ENCODE measurements at regions not wholly inside any gene's neighbourhood (a gene's known extent, or its start where the extent isn't known, plus 50 kb on each side); places are given as distances from the start of the nearest gene placed in this dataset.

- BruUV-seq (replicated peaks), result no TSS peak
- no peaks in the 10 kb centered on the region for H3K9me3 ChIP-seq (ENCODE audit: low read length)
- H3K4me2 ChIP-seq (ENCODE audit: low read length), result no peak overlapping the region
- no peak overlapping the region for H3K27ac ChIP-seq (ENCODE audit: low read length)
- ChIA-PET CTCF (no interaction called here), POLR2A (ENCODE audit: unreplicated experiment) (no interaction called here)
- no peaks in the 10 kb centered on the region for H3F3A ChIP-seq (ENCODE audit: low read length, unreplicated experiment)
- no peaks in the 10 kb centered on the region for H4K20me1 ChIP-seq (ENCODE audit: low read length)
- DNase-seq (no peak), ATAC-seq (no peak)
- H3K4me3 ChIP-seq (ENCODE audit: low read length), result no peak overlapping the region
- intact Hi-C loops (cut with micrococcal nuclease), result no loop called here
- no peaks in the 10 kb centered on the region for H3K36me3 ChIP-seq (ENCODE audit: low read depth, low read length)
- TF ChIP-seq EZH2phosphoT487 (IDR thresholded peaks at IDR 0.05; ENCODE audit: borderline replicate concordance, low read length), result no peak
- no peak for TF ChIP-seq EZH2 (IDR thresholded peaks at IDR 0.05; ENCODE audit: low read length, unreplicated experiment)
- TF ChIP-seq CTCF (conservative IDR thresholded peaks at IDR 0.05; ENCODE audit: low read depth, low read length), result no peak
- H3K9ac ChIP-seq (ENCODE audit: low read length), result no peak overlapping the region
- no peaks in the 10 kb centered on the region for H3K9me2 ChIP-seq (replicated peaks; ENCODE audit: low read length)
- no peaks in the 10 kb centered on the region for H3K4me1 ChIP-seq (ENCODE audit: insufficient read depth, low read length)
- no peaks in the 10 kb centered on the region for H3K79me2 ChIP-seq (ENCODE audit: low read length)
- H3K27me3 ChIP-seq (ENCODE audit: low read length), result no peaks in the 10 kb centered on the region
- no peak overlapping the region for H2AFZ ChIP-seq (ENCODE audit: low read length)
Observed at GRCh38 chr2:200193791-200194190, 112.7 kb upstream of the SPATS2L start.

- intact Hi-C loops (cut with micrococcal nuclease), result no loop called here
- no peak overlapping the region for H3K9ac ChIP-seq (ENCODE audit: low read length)
- H3K4me2 ChIP-seq (ENCODE audit: low read length), result no peak overlapping the region
- CTCF ChIA-PET, result no interaction called here
- H3K27me3 ChIP-seq (ENCODE audit: low read length), result no peaks in the 10 kb centered on the region
- no peak overlapping the region for H3K27ac ChIP-seq (ENCODE audit: low read length)
- H3K36me3 ChIP-seq (ENCODE audit: low read depth, low read length), result no peaks in the 10 kb centered on the region
- no peaks in the 10 kb centered on the region for H3K9me3 ChIP-seq (ENCODE audit: low read length)
- no peaks in the 10 kb centered on the region for H4K20me1 ChIP-seq (ENCODE audit: low read length)
- H2AFZ ChIP-seq (ENCODE audit: low read length), result no peak overlapping the region
- H3K4me1 ChIP-seq (ENCODE audit: insufficient read depth, low read length), result peaks cover 4% of the 10 kb centered on the region; the same call in 1 of the 2 replicates
- no peak for DNase-seq
- no peak for TF ChIP-seq EZH2phosphoT487 (IDR thresholded peaks at IDR 0.05; ENCODE audit: borderline replicate concordance, low read length)
- POLR2A ChIA-PET (ENCODE audit: unreplicated experiment), result no interaction called here
- no peaks in the 10 kb centered on the region for H3K79me2 ChIP-seq (ENCODE audit: low read length)
- no peak for ATAC-seq
- H3K4me3 ChIP-seq (ENCODE audit: low read length), result no peak overlapping the region
- BruUV-seq (replicated peaks), result no TSS peak
- no peaks in the 10 kb centered on the region for H3K9me2 ChIP-seq (replicated peaks; ENCODE audit: low read length)
- H3F3A ChIP-seq (ENCODE audit: low read length, unreplicated experiment), result no peaks in the 10 kb centered on the region
Observed at GRCh38 chr2:200194746-200195145, 111.7 kb upstream of the SPATS2L start.

GRCh38 chr2:200199005-200199404 lies 107.5 kb upstream of the SPATS2L start:
- H3K4me2 ChIP-seq (ENCODE audit: low read length), result no peak overlapping the region
- no TSS peak for BruUV-seq (replicated peaks)
- H3K4me3 ChIP-seq (ENCODE audit: low read length), result no peak overlapping the region
- intact Hi-C loops (cut with micrococcal nuclease), result no loop called here
- peaks cover 6% of the 10 kb centered on the region; the same call in 1 of the 2 replicates for H3K4me1 ChIP-seq (ENCODE audit: insufficient read depth, low read length)
- no peak for ATAC-seq
- H3K79me2 ChIP-seq (ENCODE audit: low read length), result no peaks in the 10 kb centered on the region
- no peaks in the 10 kb centered on the region for H3K9me2 ChIP-seq (replicated peaks; ENCODE audit: low read length)
- H3K27me3 ChIP-seq (ENCODE audit: low read length), result no peaks in the 10 kb centered on the region
- H3K9me3 ChIP-seq (ENCODE audit: low read length), result no peaks in the 10 kb centered on the region
- H3F3A ChIP-seq (ENCODE audit: low read length, unreplicated experiment), result no peaks in the 10 kb centered on the region
- ChIA-PET CTCF (interaction anchor here (0.6 kb wide), 1 partner anchor 555 kb away, joined by 3 read pairs; no protein-coding TSS in a partner anchor), POLR2A (ENCODE audit: unreplicated experiment) (no interaction called here)
- TF ChIP-seq EZH2 (IDR thresholded peaks at IDR 0.05; ENCODE audit: low read length, unreplicated experiment) (no peak), CTCF (conservative IDR thresholded peaks at IDR 0.05; ENCODE audit: low read depth, low read length) (no peak), EZH2phosphoT487 (IDR thresholded peaks at IDR 0.05; ENCODE audit: borderline replicate concordance, low read length) (no peak)
- no peaks in the 10 kb centered on the region for H3K36me3 ChIP-seq (ENCODE audit: low read depth, low read length)
- H4K20me1 ChIP-seq (ENCODE audit: low read length), result no peaks in the 10 kb centered on the region
- no peak overlapping the region for H3K9ac ChIP-seq (ENCODE audit: low read length)
- H3K27ac ChIP-seq (ENCODE audit: low read length), result no peak overlapping the region
- H2AFZ ChIP-seq (ENCODE audit: low read length), result no peak overlapping the region
- no peak for DNase-seq
